ENCODE measurements at regions not wholly inside any gene's neighbourhood (a gene's known extent, or its start where the extent isn't known, plus 50 kb on each side); places are given as distances from the start of the nearest gene placed in this dataset.

DNA sequence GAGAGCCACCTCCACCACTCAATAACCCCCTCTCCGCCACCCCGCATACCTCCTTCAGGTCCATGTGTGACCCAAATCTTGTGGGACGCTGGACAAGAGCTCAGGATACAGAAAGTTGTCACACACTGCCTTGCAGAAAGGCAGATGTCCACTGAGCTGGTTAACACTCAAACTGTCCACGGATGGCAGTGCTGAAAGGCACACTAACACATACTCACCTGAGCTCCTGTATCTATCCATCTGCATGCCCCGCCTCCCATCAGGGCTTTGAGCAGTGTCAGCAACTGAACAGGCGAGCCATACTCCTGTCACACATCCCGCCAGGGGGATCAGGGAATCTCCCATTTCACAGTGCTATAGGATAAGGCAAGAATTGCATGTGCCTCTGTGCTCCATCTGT, 642.0 kb downstream of the GALC start:
- Histone ChIP-seq H3K36me3 (ENCODE audit: control insufficient read depth, insufficient read depth, low read length) (no peaks in the 10 kb centered on the region), H2BK20ac (ENCODE audit: low read depth, low read length) (no peak overlapping the region), H2AFZ (replicated peaks; ENCODE audit: low read length, poor library complexity) (peak overlapping the region; percentile 32), H2AK5ac (ENCODE audit: low read depth, low read length) (no peak overlapping the region), H2BK15ac (ENCODE audit: low read depth, low read length) (no peak overlapping the region), H3K23ac (ENCODE audit: low read depth, low read length) (no peak overlapping the region), H3K9me1 (ENCODE audit: insufficient read depth, low read length) (no peaks in the 10 kb centered on the region), H3K9me3 (ENCODE audit: control insufficient read depth, insufficient read depth, low read length) (peaks cover 8% of the 10 kb centered on the region; the same call in 1 of the 2 replicates), H3K27me3 (ENCODE audit: control insufficient read depth, insufficient read depth, low read length) (no peaks in the 10 kb centered on the region), H3K4me3 (ENCODE audit: insufficient read depth, low read depth, low read length) (no peak overlapping the region), H4K20me1 (ENCODE audit: insufficient read depth, low read length) (no peaks in the 10 kb centered on the region), H3K79me1 (ENCODE audit: low read depth in 1 of 2, low read length in 2 of 2) (no peaks in the 10 kb centered on the region), H3K4ac (ENCODE audit: low read depth, low read length) (no peak overlapping the region), H3K18ac (ENCODE audit: low read depth, low read length) (no peak overlapping the region), H2BK120ac (ENCODE audit: low read depth, low read length) (no peak overlapping the region), H4K5ac (ENCODE audit: low read depth, low read length) (no peak overlapping the region), H3K4me1 (ENCODE audit: control insufficient read depth, insufficient read depth, low read length) (no peaks in the 10 kb centered on the region), H3K14ac (replicated peaks; ENCODE audit: low read depth, low read length) (no peak overlapping the region), H3K56ac (ENCODE audit: extremely low read depth, insufficient read depth, low read length) (no peak overlapping the region), H4K8ac (ENCODE audit: low read depth in 2 of 2, low read length in 2 of 2) (no peak overlapping the region), H2AK9ac (replicated peaks; ENCODE audit: low read depth, low read length, poor library complexity) (no peak overlapping the region), H3K27ac (ENCODE audit: insufficient read depth, low read length) (no peak overlapping the region), H3K4me2 (ENCODE audit: low read depth, low read length) (no peak overlapping the region), H2BK5ac (ENCODE audit: low read depth, low read length, poor library complexity, severe bottlenecking) (no peak overlapping the region), H3K9ac (ENCODE audit: low read depth, low read length) (no peak overlapping the region), H4K91ac (ENCODE audit: insufficient read depth, low read depth, low read length) (no peak overlapping the region)
- dilution Hi-C loops (cut with HindIII; ENCODE audit: low sequenced_read_pairs, unreplicated experiment) (no loop called here), intact Hi-C loops (cut with micrococcal nuclease) (no loop called here), in situ Hi-C loops (cut with MboI; ENCODE audit: low sequenced_read_pairs) (no loop called here)
- ChIA-PET POLR2A (ENCODE audit: unreplicated experiment) (no interaction called here), CTCF (no interaction called here)
- TF ChIP-seq MAFK (IDR thresholded peaks at IDR 0.05; ENCODE audit: low read depth, low read length) = no peak
- TF ChIP-seq CHD1 (IDR thresholded peaks at IDR 0.05; ENCODE audit: low read depth, low read length) = no peak
- TF ChIP-seq MXI1 (IDR thresholded peaks at IDR 0.05; ENCODE audit: borderline replicate concordance, low read depth, low read length) = no peak
- TF ChIP-seq, protein P1, sequence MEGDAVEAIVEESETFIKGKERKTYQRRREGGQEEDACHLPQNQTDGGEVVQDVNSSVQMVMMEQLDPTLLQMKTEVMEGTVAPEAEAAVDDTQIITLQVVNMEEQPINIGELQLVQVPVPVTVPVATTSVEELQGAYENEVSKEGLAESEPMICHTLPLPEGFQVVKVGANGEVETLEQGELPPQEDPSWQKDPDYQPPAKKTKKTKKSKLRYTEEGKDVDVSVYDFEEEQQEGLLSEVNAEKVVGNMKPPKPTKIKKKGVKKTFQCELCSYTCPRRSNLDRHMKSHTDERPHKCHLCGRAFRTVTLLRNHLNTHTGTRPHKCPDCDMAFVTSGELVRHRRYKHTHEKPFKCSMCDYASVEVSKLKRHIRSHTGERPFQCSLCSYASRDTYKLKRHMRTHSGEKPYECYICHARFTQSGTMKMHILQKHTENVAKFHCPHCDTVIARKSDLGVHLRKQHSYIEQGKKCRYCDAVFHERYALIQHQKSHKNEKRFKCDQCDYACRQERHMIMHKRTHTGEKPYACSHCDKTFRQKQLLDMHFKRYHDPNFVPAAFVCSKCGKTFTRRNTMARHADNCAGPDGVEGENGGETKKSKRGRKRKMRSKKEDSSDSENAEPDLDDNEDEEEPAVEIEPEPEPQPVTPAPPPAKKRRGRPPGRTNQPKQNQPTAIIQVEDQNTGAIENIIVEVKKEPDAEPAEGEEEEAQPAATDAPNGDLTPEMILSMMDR (conservative IDR thresholded peaks at IDR 0.05; ENCODE audit: low read depth, low read length) = no peak
- TF ChIP-seq SMC3 (IDR thresholded peaks at IDR 0.05; ENCODE audit: low read depth, low read length) = no peak
- TF ChIP-seq BHLHE40 (IDR thresholded peaks at IDR 0.05; ENCODE audit: low read depth, low read length) = no peak
- TF ChIP-seq, protein P2, sequence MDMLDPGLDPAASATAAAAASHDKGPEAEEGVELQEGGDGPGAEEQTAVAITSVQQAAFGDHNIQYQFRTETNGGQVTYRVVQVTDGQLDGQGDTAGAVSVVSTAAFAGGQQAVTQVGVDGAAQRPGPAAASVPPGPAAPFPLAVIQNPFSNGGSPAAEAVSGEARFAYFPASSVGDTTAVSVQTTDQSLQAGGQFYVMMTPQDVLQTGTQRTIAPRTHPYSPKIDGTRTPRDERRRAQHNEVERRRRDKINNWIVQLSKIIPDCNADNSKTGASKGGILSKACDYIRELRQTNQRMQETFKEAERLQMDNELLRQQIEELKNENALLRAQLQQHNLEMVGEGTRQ (IDR thresholded peaks at IDR 0.05; ENCODE audit: low read depth, low read length) = no peak
- no peak for TF ChIP-seq POLR2A (IDR thresholded peaks at IDR 0.05; ENCODE audit: low read depth, low read length)
- no peak for TF ChIP-seq FOS (IDR thresholded peaks at IDR 0.05; ENCODE audit: low read depth, low read length)
- TF ChIP-seq RAD21 (IDR thresholded peaks at IDR 0.05; ENCODE audit: low read length) = no peak
- TF ChIP-seq NFE2L2 (IDR thresholded peaks at IDR 0.05; ENCODE audit: low read depth, low read length) = no peak
- TF ChIP-seq RFX5 (IDR thresholded peaks at IDR 0.05; ENCODE audit: low read depth, low read length) = no peak
- TF ChIP-seq, protein P3, sequence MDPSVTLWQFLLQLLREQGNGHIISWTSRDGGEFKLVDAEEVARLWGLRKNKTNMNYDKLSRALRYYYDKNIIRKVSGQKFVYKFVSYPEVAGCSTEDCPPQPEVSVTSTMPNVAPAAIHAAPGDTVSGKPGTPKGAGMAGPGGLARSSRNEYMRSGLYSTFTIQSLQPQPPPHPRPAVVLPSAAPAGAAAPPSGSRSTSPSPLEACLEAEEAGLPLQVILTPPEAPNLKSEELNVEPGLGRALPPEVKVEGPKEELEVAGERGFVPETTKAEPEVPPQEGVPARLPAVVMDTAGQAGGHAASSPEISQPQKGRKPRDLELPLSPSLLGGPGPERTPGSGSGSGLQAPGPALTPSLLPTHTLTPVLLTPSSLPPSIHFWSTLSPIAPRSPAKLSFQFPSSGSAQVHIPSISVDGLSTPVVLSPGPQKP (IDR thresholded peaks at IDR 0.05; ENCODE audit: borderline replicate concordance, low read depth, low read length) = no peak
- no peak for TF ChIP-seq MAZ (IDR thresholded peaks at IDR 0.05; ENCODE audit: borderline replicate concordance, low read depth, low read length)
- DNase-seq (no peak), ATAC-seq (ENCODE audit: low read depth) (no peak)
- no TSS peak for BruUV-seq (replicated peaks)
- 0% methylated on average over 1 of the region's 7 CpGs; no CpG with 5 or more reads in 1 of the 2 experiments for WGBS, 2 experiments (ENCODE audit: extremely low coverage in 2 of 2, insufficient read length in 1 of 2)

All from IMR-90 (cell line).